ENCODE measurements at regions not wholly inside any gene's neighbourhood (a gene's known extent, or its start where the extent isn't known, plus 50 kb on each side); places are given as distances from the start of the nearest gene placed in this dataset.
"Not testable (repeated sequence)": the region's sequence is repeated elsewhere in the genome, so short reads cannot be mapped to it uniquely, and the experiment has no call there.

GRCh38 chr9:115758441-115758840, 395.1 kb upstream of the PAPPA start:
- DNase-seq, result no peak

- DNase-seq, result no peak
These were observed 394.2 kb upstream of the PAPPA start for GRCh38 chr9:115759426-115759825.

DNA sequence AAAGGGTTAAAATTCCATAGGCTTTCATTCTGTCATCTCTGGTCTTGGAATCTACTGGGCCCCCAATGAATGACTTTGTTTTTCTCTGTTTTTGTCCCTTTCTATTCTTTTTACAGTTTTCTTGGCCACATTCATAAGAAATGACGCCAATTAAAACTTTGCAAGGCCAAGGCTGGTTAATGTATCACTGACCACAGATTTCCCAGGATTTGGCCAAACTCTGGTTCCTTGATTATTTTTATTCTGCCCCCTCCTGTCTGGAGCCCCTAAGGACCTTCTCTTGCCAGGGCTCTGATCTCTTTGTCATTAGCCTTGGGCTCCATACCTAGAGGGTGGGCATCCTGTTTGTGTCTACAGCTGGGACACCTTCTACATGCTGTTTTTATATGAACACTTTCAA, 388.9 kb upstream of the PAPPA start:
- no peak for DNase-seq

GRCh38 chr9:115765060-115765459, 388.5 kb upstream of the PAPPA start:
- DNase-seq, result no peak

DNA sequence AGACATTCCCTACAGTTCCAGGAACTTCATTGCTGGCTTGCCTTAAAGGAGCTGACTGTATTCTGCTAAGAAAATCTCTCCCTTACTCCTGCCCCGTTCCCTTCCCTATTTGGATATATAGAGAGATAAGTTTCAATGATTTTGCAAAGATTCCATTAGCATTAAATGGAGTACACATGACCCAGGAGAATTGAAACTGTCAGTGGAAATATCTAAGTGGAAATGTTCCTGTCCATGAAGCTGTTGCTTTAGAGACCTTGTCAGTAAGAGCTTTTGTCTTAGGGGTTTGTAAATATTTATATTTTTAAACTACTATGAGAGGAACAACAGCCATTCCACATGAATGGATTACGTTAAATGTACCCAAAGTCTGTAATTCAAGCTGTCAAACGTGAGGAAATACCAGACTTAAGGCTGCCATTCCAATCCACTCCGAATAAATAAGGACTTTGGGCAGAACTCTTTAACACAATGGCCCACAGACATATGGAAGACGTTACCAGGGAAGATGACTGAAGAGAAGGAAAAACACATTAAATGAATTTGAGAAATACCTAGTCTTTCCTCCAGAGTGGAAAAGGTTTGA, 387.1 kb upstream of the PAPPA start:
- DNase-seq, result no peak

GRCh38 chr9:115770521-115770920, 383.1 kb upstream of the PAPPA start:
- DNase-seq, result no peak

GRCh38 chr9:115775659-115776058, 377.9 kb upstream of the PAPPA start:
- DNase-seq, result no peak

DNA sequence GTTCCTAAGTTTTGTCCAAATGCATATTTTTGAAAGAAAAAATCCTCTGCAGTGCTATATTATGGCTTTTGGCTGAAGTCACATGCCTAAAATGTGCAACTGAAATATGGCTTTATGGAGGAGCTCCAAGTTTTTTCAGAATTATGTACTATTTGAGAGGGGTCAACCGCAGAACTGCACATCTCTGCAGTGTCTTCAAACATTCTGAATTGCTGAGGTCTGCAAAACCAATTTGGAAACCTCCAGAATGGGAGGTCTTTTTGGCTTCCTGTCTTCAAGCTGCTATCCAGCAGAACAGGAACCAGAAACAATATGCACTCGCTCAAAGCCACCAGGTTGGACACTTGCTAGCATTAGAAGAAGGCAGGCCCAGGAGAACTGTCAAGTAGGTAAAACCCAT, 376.0 kb upstream of the PAPPA start:
- DNase-seq, result no peak

DNA sequence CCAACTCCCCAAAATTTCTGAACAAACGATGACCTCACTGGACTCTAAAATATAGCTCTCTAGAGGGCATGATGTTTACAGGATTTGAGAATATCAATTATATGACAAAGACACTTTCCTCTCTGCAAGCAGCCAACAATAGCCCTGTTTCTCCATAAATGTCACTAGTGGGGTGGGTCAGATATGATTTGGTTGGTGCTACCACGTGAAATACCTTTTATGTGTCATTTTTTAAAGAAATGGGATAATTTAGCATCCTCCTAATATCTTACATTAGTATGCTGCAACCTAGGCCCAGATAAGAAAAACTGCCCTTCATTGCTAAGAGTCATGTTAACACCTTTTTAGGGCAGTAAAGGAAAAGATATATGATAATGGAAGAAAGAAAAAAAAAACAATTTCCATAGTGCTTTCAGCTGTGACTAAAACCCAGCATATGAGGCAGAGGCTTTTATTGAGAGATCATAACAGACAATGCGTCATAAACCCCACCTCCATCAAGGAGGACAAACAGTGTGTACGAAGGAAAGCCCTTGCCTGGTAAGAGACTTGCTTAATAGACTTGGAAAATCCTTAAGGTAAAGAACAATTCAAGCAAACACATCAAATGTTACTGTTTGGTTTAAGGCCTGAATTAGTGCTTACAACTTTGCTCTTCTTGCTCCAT, 372.4 kb upstream of the PAPPA start:
- no peak for DNase-seq

- no peak for DNase-seq
These were observed 367.3 kb upstream of the PAPPA start for GRCh38 chr9:115786321-115786720.

DNA sequence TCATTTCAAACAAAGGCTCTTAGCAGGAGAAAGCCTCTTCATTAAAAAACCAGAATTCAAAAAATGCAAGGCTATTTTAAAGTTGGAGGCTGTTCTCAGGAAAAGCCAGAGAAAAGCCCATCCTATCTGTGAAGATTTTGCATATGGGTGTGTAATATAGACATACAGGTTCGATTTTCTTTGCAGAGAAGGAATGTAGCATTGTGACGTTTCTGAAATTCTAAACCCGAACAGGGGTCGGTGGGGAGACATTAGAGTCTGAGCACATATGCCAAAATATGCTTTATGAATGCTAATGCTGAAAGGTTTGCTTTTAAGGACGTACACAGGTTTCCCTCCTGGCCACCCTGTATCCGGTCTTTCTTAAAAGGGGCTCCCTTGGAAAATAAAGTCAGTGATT, 363.1 kb upstream of the PAPPA start:
- DNase-seq, result no peak

DNA sequence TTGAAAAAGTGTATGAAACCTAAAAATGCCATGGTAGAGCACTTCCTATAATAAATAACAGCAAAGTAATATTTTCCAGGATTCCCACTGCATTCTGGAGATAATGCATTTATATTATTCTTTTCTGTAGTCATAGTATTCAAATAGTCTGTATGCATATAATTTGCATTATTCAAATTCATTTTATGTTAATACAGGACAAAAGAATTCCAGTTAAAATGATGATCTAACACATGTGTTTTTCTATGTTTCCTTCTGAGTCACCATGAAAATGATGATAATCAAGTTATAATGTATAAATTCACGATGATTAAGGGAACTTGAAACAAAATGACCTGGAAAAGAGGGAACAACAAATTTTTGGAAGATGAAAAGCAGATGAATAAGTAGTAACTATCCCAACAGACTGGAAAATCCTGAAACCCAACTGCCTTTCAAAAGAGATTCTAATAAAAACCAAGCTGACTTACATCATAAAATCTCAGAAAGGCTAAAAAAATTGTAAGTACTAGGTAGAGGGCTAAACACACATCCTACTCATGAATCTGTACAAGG, 358.6 kb upstream of the PAPPA start:
- no peak for DNase-seq

DNA sequence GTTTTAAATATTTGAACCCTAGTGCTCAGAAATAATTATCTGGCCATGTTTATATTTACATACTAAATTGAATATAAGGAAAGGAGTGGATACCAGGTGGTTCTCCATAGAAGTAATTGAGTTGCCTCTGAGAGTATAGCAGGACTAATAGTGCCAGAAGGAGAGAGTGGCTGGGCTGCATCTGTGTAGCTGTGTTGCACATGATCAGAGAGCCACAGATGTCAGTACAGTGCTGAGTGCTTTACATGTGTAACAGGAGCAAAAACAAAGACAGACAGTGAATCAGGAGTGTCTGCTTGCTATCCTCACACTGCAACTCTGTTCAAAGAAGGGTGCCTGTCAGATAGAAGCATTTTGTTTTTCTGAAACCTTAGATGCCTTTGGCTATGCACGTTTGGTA, 353.9 kb upstream of the PAPPA start:
- no peak for DNase-seq

- DNase-seq, result no peak
These were observed 349.4 kb upstream of the PAPPA start for GRCh38 chr9:115804206-115804605.

DNA sequence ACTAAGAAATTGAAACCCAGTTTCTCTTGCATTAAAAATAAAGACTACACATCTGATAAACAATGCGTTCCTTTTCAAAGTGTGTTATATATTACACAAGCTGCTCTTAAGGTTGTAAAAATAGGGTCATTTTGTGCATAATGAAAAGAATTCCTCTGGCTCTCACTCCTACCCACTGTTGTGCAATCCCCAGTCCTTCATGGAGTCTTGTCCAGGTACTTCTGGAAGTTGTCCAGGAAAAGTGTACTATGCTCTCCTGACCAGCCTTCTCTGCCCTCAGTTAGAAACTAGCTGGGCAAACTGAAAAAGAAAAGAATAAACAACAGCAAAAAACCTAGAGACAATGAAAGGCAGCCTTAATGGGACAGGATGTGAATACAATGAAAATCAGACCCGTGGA, 345.5 kb upstream of the PAPPA start:
- no peak for DNase-seq

- no peak for DNase-seq
These were observed 344.9 kb upstream of the PAPPA start for GRCh38 chr9:115808695-115809094.

GRCh38 chr9:115810166-115810565, 343.4 kb upstream of the PAPPA start:
- DNase-seq, result no peak

- DNase-seq, result no peak
These were observed 339.5 kb upstream of the PAPPA start for GRCh38 chr9:115814081-115814480.

DNA sequence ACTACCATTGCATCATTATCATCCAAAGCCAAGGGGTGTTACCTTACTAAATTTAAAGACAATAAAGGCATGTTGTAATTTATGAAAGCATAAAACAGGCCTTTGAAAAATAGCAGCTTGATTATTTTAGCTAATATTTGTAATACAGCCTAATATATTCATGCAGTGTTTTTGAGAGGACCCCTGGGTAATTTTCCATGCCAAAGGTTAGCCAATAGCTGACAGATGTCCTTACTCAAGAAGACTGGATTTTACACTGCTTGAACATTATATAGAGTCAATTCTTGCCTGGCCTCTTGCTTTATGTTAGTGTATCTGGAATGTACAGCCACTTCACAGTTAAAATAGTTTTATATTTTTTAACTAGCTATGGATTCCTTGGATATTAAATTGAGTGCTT, 337.8 kb upstream of the PAPPA start:
- DNase-seq, result no peak

DNA sequence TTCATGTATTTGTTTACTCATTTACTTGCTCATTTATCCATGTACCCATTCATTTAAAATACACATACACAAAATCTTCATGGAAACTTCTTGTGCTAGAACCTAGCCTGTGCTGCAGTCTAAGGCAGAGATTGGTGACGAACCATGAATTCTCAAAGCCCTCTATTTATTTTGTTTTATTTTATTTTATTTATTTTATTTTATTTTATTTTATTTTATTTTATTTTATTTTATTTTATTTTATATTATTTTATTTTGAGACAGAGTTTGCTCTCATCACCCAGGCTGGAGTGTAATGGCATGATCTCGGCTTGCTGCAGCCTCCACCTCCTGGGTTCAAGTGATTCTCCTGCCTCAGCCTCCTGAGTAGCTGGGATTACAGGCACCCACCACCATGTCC, 334.9 kb upstream of the PAPPA start:
- DNase-seq, result not testable (repeated sequence)

- DNase-seq, result no peak
These were observed 321.6 kb upstream of the PAPPA start for GRCh38 chr9:115832031-115832430.

DNA sequence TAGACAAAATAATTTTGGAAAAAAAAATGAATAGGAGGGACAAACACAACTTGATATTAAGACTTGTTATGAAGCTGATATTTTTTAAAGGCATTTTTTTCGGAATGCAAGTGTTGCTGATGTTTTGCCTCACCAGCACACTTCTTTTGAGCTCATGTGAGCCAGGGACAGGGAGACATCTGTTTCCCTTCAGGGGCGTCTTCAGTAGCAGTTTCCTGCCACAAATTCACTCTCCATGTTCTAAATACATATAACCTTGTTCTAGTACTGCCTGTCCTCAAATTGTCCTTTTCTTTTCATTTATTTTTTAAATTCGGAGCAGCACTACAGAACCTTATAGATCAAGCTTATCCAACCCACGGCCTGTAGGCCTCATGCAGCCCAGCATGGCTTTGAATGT, 316.0 kb upstream of the PAPPA start:
- DNase-seq, result no peak

GRCh38 chr9:115838417-115838816, 315.2 kb upstream of the PAPPA start:
- no peak for DNase-seq

- not testable (repeated sequence) for DNase-seq
These were observed 309.2 kb upstream of the PAPPA start for GRCh38 chr9:115844433-115844832.
